H7 (cell line): ENCODE measurements at regions not wholly inside any gene's neighbourhood (a gene's known extent, or its start where the extent isn't known, plus 50 kb on each side); places are given as distances from the start of the nearest gene placed in this dataset.

ENCODE experiments used
- DNase-seq: peaks from one replicate; pipeline ENCODE4 v3.0.0; 2012
- H3K27me3 ChIP-seq: 2 replicates; pipeline ENCODE4 v1.6.0; 2011; ENCODE audit warnings: mild to moderate bottlenecking, low read length; ENCODE audit not compliant: control insufficient read depth, insufficient read depth
- H3K36me3 ChIP-seq: replicated peaks from 2 replicates; pipeline ENCODE4 v1.5.1; 2011; ENCODE audit warnings: low read length; ENCODE audit not compliant: control insufficient read depth, insufficient read depth
- H3K4me3 ChIP-seq: 2 replicates; pipeline ENCODE4 v1.5.1; 2011; ENCODE audit warnings: low read depth, mild to moderate bottlenecking, control low read depth, low read length, moderate library complexity; ENCODE audit not compliant: insufficient read depth

DNA sequence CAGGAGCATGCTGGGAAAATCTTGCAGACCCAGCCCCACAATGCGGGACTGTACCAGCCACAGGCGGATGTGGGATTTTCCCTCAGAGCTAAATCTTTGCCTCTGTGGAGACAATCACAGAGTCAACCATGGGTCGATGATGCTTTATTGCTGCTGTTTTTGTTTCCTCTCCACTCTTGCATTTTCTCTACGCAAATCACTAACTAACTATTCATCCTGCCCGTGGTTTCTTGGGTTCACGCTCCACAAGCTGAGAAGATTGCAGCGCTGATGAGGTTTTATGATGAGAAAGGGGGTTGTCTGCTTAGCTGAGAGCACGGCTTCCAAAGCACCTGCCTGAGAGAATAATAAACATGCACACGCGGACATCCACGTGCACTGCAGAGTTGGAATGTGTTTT, 500.2 kb upstream of the ADAMTS16 start:
- Histone ChIP-seq H3K27me3 (no peaks in the 10 kb centered on the region), H3K36me3 (no peaks in the 10 kb centered on the region), H3K4me3 (no peak overlapping the region)
- DNase-seq: no peak

DNA sequence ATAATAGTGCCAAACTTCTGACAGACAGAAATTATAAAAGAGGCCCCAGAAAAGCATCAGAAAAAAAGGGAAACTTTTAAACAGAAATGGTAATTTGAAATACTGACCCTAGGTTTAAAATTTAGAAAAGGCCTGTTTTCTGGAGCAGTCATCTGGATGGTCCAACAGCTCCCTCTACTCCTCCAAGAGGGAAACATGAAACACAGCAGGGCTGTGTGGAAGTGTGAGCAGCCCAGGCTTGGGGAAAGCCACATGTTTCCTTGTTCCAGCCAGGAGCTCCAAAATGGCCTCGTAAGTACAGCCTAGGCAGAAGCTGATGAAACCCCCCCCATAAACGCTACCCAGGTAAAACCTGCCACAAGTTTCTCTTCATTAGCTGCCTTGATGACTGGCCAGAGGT, 499.3 kb upstream of the ADAMTS16 start:
- DNase-seq: peak; percentile 61

DNA sequence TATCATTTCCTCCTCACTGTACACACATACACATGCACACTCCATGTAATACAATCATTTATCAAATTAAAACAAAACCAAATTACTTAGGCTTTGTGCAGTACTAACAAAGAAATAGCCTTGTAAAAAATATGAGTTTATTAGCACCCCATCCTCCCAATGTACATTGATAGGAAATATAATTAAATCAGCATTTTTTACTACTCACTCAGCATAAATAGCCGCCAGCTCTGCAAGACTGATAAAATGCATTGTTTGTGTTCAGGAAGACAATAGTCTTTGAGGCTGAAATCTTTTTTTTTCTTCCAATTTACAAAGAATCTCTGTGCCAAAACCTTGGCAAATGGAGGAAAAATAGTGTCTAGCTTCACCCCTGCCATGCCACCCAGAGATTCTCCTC, 497.6 kb upstream of the ADAMTS16 start:
- DNase-seq: no peak
- H3K27me3 ChIP-seq: no peaks in the 10 kb centered on the region

More for the DNA sequence above, 499.3 kb upstream of the ADAMTS16 start:
- H3K4me3 ChIP-seq: no peak overlapping the region
- no peaks in the 10 kb centered on the region for H3K27me3 ChIP-seq
- H3K36me3 ChIP-seq: no peaks in the 10 kb centered on the region

DNA sequence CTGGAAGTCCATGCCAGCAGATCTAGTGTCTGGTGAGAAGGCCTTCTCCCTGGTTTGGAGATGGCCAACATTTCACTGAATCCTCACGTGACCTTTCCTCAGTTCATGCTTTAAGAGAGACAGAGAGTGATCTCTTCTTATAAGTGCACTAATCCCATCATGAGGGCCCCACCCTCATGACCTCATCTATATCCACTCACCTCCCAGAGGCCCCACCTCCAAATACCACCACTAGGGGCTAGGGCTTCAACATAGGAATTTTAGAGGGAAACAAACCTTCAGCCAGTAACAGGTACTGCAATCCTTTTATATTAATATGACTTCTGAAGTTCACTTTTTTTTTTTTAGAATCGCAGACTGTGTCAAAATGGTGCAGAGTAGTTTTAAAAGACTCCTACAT, 496.9 kb upstream of the ADAMTS16 start:
- Histone ChIP-seq H3K36me3 (no peaks in the 10 kb centered on the region), H3K4me3 (no peak overlapping the region), H3K27me3 (no peaks in the 10 kb centered on the region)
- no peak for DNase-seq

More for the DNA sequence above, 497.6 kb upstream of the ADAMTS16 start:
- H3K4me3 ChIP-seq: no peak overlapping the region
- H3K36me3 ChIP-seq: no peaks in the 10 kb centered on the region

DNA sequence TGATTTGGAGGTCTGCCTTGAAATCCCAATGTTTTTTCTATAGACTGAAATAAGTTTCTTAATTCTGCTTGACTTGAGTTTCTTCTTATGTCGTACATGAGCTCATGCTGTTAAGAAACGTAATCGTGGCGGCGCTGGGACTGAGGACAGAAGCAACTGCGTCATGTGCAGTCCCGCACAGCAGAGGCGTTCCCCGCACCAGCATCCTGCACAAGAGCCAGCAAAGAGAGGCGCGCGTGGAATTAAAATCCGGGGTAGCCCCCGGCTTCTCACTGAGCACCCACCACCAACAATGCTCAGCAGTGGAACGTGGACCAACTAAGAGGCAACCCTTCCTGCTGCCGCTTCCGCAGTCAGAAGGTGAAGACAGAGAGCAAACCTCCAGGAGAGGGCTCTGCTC, 496.2 kb upstream of the ADAMTS16 start:
- H3K4me3 ChIP-seq: no peak overlapping the region
- no peak for DNase-seq
- no peaks in the 10 kb centered on the region for H3K27me3 ChIP-seq
- no peaks in the 10 kb centered on the region for H3K36me3 ChIP-seq

DNA sequence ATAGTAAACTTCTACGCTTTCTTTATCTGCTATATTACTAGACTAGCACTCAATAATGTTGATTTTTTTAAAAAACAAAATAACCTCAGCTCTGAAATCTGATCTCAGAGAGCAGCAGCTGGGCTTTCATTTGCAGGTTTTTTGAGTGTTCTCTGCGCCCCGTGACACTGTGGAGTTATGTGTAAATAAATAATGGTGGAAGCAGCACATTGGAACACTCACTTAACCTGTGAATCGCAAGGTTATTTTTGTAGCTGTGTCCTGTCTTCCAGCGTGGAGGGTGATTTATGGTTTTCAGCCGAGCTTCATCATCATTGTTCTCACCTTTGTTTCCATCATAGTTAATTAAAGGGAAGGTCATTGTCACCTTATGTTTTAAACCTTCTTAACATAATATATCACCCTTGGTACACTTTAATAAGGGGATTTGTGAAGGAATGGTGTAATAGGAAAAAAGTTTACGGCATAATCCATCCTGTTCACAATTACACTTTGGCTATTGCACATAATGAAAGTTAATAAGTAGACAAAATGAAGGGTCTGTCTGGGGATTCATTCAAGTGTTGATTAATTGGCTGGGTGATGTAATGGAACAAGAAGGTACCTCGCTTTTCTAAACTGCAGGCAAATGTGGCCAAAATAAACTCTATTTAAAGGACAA, 493.3 kb upstream of the ADAMTS16 start:
- no peaks in the 10 kb centered on the region for H3K27me3 ChIP-seq
- no peak overlapping the region for H3K4me3 ChIP-seq
- no peak for DNase-seq
- no peaks in the 10 kb centered on the region for H3K36me3 ChIP-seq

DNA sequence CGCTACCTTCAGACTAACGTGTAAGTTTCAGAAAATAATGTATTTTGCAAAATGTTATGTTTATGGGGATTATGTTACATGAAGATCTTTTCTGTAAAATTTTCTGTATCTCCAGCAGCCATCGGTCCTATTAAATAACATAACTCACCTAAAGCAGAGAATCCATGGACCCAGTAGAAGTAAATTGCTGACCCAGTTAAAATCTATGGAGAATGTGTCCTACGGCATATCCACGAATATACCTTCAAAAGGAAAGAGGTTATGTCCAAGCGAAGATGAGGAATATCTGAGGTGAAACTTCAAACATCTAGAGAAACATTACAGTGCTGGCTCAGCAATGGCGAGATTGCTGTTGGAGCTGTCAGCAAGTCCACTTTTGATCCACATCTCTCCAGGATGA, 492.2 kb upstream of the ADAMTS16 start:
- Histone ChIP-seq H3K4me3 (no peak overlapping the region), H3K36me3 (no peaks in the 10 kb centered on the region), H3K27me3 (no peaks in the 10 kb centered on the region)
- DNase-seq: no peak

DNA sequence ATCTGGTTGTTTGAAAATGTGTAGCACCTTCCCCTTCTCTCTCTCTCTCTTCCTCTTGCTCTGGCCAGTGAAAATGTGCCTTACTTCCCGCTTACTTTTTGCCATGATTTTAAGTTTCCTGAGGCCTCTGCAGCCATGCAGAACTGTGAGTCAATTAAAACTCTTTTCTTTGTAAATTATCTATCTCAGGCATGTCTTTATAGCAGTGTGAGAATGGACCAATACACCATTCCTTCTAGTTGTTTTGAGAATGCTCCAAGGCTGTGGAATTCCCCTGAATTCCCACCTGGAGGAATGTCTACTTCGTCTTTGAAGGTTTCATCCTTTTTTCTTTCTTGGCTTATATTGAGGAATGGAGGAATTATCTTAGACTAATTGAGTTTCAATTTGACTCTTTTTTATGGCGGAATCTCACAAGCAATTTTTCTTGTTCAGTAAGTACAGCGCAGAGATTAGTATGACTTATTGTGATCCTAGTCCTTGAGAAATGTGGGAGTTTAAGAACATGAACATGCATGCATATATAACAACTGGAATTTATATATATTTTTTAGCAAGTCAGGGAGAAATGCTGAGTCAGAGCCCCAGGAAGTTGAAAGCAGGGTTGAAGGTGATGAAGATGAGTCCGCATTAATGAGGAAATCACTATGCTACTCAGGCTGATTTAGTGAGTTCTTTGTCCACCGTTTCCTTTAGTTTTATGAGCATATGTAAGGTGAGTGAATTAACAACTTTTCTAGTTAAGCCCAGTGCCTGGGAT, 488.1 kb upstream of the ADAMTS16 start:
- DNase-seq: no peak
- Histone ChIP-seq H3K27me3 (no peaks in the 10 kb centered on the region), H3K36me3 (no peaks in the 10 kb centered on the region), H3K4me3 (no peak overlapping the region)

DNA sequence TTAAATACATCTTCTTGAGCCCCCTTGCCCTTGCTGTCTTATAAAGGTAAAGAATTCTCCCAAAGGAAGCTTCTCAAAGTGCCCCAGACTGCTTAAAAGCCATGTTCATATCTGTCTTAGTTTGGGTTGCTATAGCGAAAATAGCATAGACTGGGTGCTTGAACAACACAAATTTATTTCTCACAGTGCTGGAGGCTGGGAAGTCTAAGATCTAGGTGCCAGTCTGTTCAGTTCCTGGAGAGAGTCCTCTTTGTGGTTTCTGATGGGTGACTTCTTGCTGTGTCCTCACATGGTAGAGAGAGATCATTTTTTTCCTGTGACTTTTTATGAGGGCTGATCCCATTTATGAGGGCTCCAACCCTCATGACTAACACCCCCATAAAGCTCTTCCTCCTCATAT, 486.7 kb upstream of the ADAMTS16 start:
- no peak for DNase-seq
- no peak overlapping the region for H3K4me3 ChIP-seq
- H3K27me3 ChIP-seq: no peaks in the 10 kb centered on the region
- no peaks in the 10 kb centered on the region for H3K36me3 ChIP-seq

DNA sequence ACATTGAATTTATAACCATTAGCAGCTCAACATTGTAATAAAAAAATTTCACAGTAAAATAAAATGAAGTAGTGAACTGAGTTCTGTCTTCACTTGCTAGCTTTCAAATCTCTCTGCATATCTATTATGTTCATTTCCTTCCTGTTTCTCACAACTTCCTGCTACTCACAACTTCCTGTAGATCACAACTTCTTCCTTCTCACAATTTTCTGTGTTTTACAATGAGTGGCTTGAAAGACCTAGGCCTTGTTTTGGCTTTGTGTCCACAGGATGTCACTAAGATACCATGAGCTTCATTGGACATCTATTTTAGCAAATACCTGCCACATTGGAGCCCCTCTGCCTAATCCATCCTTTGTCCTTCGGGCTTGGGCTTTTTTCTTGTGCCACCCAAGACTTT, 480.3 kb upstream of the ADAMTS16 start:
- H3K27me3 ChIP-seq: no peaks in the 10 kb centered on the region
- DNase-seq: no peak

DNA sequence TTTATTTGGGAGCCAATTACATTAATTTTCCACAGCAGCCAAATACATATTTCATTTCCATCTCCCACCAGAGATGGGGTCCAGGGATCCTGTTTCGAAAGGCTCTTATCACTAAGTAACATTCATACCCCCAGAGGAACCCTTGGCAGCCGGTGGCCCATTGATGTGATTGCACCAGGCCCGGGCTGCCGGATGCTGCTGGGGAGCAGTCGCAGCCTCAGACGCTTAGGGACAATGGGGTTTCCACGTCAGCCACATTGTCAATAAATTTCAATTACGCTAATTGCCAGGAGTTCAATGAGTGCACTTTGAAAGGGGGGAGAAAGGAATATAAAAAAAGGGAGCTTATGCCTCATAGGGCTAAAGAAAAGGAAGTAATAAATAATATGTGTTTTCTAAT, 478.8 kb upstream of the ADAMTS16 start:
- H3K27me3 ChIP-seq: no peaks in the 10 kb centered on the region
- no peak overlapping the region for H3K4me3 ChIP-seq
- DNase-seq: no peak
- H3K36me3 ChIP-seq: no peaks in the 10 kb centered on the region

More for the DNA sequence above, 480.3 kb upstream of the ADAMTS16 start:
- H3K4me3 ChIP-seq: no peak overlapping the region
- no peaks in the 10 kb centered on the region for H3K36me3 ChIP-seq

DNA sequence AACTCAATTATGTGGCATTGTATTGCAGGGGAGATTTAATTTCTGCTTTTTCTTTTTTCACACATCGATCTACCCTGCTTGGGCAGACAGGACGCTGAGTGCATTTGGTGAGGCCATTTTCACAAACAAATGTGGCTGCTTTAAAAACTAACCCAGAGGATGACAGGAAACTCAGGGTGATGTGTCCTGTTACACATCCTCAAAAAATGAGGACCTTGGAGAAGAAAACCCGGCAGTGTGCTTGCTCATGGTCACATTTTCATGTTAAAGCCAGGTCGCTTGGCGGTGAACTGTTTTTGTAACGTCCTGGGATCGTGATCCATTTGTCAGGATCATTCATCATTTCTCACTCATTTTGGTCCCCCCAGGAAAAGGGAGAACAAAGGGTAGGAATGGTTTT, 478.3 kb upstream of the ADAMTS16 start:
- no peak for DNase-seq
- H3K27me3 ChIP-seq: no peaks in the 10 kb centered on the region
- H3K36me3 ChIP-seq: no peaks in the 10 kb centered on the region
- H3K4me3 ChIP-seq: no peak overlapping the region

DNA sequence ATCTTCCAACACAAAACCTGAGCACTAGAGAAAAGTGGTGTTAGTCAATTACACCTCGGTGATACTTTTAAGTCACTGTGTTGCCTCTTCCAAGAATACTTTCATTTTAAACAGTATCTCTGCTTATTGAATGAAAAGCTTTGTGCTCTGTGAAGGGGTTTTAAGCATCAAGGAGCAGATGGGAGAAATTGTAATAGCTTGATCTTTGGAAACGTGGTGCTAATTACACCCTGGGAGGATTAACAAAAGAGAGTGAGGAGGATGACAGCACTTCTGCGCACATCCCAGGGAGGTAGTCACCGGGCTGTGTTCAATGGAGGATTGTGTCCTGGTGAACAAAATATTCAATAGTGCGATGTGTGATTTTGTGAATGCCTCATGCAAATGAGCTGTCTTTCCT, 477.4 kb upstream of the ADAMTS16 start:
- DNase-seq: no peak
- no peaks in the 10 kb centered on the region for H3K27me3 ChIP-seq

DNA sequence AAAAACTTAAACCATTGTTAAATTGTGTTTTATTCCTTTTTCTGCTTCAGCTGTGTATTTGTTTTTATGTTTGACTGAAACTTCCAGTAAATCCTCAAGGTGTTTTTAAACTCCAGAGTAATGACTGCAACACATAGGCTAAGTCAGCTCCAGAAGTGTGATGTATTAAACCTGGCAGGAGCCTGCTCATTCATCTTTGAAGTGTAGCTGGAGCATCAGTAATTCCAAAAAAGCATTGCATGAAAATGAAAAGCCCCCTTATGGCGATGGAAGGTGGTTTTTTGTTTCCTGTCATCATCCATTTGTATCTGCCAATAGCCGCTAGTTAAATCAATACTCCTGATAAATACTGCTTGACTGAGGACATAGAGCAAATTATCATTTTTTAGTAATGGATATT, 474.2 kb upstream of the ADAMTS16 start:
- Histone ChIP-seq H3K36me3 (no peaks in the 10 kb centered on the region), H3K4me3 (no peak overlapping the region), H3K27me3 (no peaks in the 10 kb centered on the region)
- no peak for DNase-seq

More for the DNA sequence above, 477.4 kb upstream of the ADAMTS16 start:
- Histone ChIP-seq H3K36me3 (no peaks in the 10 kb centered on the region), H3K4me3 (no peak overlapping the region)

DNA sequence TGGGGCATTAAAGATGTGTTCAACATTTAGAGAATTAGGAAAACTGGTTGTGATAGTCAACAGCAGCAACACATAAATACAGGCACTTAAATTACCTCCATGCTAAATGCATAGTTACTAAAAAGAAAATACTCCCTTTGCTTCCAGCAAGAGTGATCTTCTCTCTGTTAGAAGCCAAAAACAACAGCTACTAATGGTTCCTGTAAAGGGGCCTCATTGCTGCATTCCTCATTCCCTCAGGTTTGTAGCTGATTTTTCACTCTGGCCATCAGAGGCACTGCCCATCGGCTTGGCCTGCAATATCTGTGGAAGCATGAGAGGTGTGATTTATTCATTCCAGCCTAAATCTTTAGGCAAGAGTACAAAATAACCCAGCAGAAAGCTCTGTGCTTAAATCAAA, 466.0 kb upstream of the ADAMTS16 start:
- Histone ChIP-seq H3K4me3 (no peak overlapping the region), H3K27me3 (no peaks in the 10 kb centered on the region), H3K36me3 (no peaks in the 10 kb centered on the region)
- DNase-seq: no peak
